GM18951 (cell line): ENCODE measurements at regions not wholly inside any gene's neighbourhood (a gene's known extent, or its start where the extent isn't known, plus 50 kb on each side); places are given as distances from the start of the nearest gene placed in this dataset.

ENCODE experiments used
- POLR2A ChIP-seq: IDR thresholded peaks from 4 replicates; pipeline ENCODE4 v1.6.1; 2011; ENCODE audit warnings: mild to moderate bottlenecking; ENCODE audit not compliant: insufficient read length, insufficient read depth; ENCODE audit errors: extremely low read depth
- in situ Hi-C: fragments of 300-500 bp; cut with MboI; formaldehyde crosslinking; loops from one replicate; pipeline ENCODE4 v1.12.0; 2022; ENCODE audit warnings: low sequenced_read_pairs, mixed read lengths, inconsistent platforms; ENCODE audit not compliant: unreplicated experiment

GRCh38 chr7:142380069-142380468 lies 122.2 kb upstream of the PRSS58 start:
- no peak for TF ChIP-seq POLR2A
- in situ Hi-C loops = no loop called here

GRCh38 chr7:142379201-142379885 lies 121.5 kb upstream of the PRSS58 start:
- TF ChIP-seq POLR2A = no peak
- in situ Hi-C loops = no loop called here

GRCh38 chr7:142377567-142377966 lies 119.7 kb upstream of the PRSS58 start:
- in situ Hi-C loops = no loop called here
- TF ChIP-seq POLR2A = no peak

GRCh38 chr7:142376356-142376997 lies 118.6 kb upstream of the PRSS58 start:
- TF ChIP-seq POLR2A = no peak
- in situ Hi-C loops = no loop called here

GRCh38 chr7:142375710-142376313 lies 118.0 kb upstream of the PRSS58 start:
- in situ Hi-C loops = no loop called here
- no peak for TF ChIP-seq POLR2A

GRCh38 chr7:142372727-142373126 lies 114.9 kb upstream of the PRSS58 start:
- TF ChIP-seq POLR2A = no peak
- in situ Hi-C loops = no loop called here

GRCh38 chr7:142371586-142372377 lies 113.9 kb upstream of the PRSS58 start:
- in situ Hi-C loops = no loop called here

GRCh38 chr7:142365410-142365842 lies 107.6 kb upstream of the PRSS58 start:
- in situ Hi-C loops = no loop called here
- TF ChIP-seq POLR2A = no peak

More at GRCh38 chr7:142371586-142372377, 113.9 kb upstream of the PRSS58 start:
- TF ChIP-seq POLR2A = no peak

- no peak for TF ChIP-seq POLR2A
- in situ Hi-C loops = no loop called here
Observed at GRCh38 chr7:142364551-142364950, 106.7 kb upstream of the PRSS58 start.

GRCh38 chr7:142362349-142362748 lies 104.5 kb upstream of the PRSS58 start:
- in situ Hi-C loops = no loop called here
- no peak for TF ChIP-seq POLR2A

GRCh38 chr7:142359694-142360279 lies 101.9 kb upstream of the PRSS58 start:
- in situ Hi-C loops = no loop called here
- no peak for TF ChIP-seq POLR2A

GRCh38 chr7:142357953-142358520 lies 100.2 kb upstream of the PRSS58 start:
- TF ChIP-seq POLR2A = no peak
- in situ Hi-C loops = no loop called here
